ENCODE measurements at regions not wholly inside any gene's neighbourhood (a gene's known extent, or its start where the extent isn't known, plus 50 kb on each side); places are given as distances from the start of the nearest gene placed in this dataset.

GRCh38 chr1:213331631-213332175, 280.7 kb downstream of the RPS6KC1 start:
- Histone ChIP-seq H3K36me3 (replicated peaks; ENCODE audit: insufficient read depth, low read depth) (no peaks in the 10 kb centered on the region), H3K4me2 (no peak overlapping the region), H3K9me3 (ENCODE audit: low read depth) (no peaks in the 10 kb centered on the region), H3K79me2 (no peaks in the 10 kb centered on the region), H3K4me1 (ENCODE audit: insufficient read depth) (peaks cover 4% of the 10 kb centered on the region), H3K4me3 (no peak overlapping the region), H3K27me3 (no peaks in the 10 kb centered on the region), H3K9me2 (replicated peaks; ENCODE audit: insufficient read depth) (no peaks in the 10 kb centered on the region), H2AFZ (no peak overlapping the region), H4K20me1 (ENCODE audit: insufficient read depth, poor library complexity, severe bottlenecking) (no peaks in the 10 kb centered on the region), H3K27ac (no peak overlapping the region)
- TF ChIP-seq, protein P1, sequence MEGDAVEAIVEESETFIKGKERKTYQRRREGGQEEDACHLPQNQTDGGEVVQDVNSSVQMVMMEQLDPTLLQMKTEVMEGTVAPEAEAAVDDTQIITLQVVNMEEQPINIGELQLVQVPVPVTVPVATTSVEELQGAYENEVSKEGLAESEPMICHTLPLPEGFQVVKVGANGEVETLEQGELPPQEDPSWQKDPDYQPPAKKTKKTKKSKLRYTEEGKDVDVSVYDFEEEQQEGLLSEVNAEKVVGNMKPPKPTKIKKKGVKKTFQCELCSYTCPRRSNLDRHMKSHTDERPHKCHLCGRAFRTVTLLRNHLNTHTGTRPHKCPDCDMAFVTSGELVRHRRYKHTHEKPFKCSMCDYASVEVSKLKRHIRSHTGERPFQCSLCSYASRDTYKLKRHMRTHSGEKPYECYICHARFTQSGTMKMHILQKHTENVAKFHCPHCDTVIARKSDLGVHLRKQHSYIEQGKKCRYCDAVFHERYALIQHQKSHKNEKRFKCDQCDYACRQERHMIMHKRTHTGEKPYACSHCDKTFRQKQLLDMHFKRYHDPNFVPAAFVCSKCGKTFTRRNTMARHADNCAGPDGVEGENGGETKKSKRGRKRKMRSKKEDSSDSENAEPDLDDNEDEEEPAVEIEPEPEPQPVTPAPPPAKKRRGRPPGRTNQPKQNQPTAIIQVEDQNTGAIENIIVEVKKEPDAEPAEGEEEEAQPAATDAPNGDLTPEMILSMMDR (IDR thresholded peaks at IDR 0.05; ENCODE audit: poor library complexity), result no peak
- TF ChIP-seq EZH2phosphoT487 (IDR thresholded peaks at IDR 0.05; ENCODE audit: low read depth, severe bottlenecking, unreplicated experiment), result no peak
- TF ChIP-seq EZH2 (IDR thresholded peaks at IDR 0.05; ENCODE audit: borderline replicate concordance), result no peak
- WGBS (ENCODE audit: low lambda C conversion rate, missing lambda C conversion rate), result 91% methylated on average over 4 of the region's 4 CpGs
- no peak for DNase-seq (ENCODE audit: low spot score)

GRCh38 chr1:213332491-213332890, 281.4 kb downstream of the RPS6KC1 start:
- H3K9me3 ChIP-seq (ENCODE audit: low read depth), result no peaks in the 10 kb centered on the region
- H2AFZ ChIP-seq, result no peak overlapping the region
- DNase-seq (ENCODE audit: low spot score), result no peak
- no peaks in the 10 kb centered on the region for H3K79me2 ChIP-seq
- H3K4me2 ChIP-seq, result no peak overlapping the region
- H3K4me3 ChIP-seq, result no peak overlapping the region
- H3K27me3 ChIP-seq, result no peaks in the 10 kb centered on the region
- WGBS (ENCODE audit: low lambda C conversion rate, missing lambda C conversion rate), result 82% methylated on average over 4 of the region's 4 CpGs
- TF ChIP-seq EZH2phosphoT487 (IDR thresholded peaks at IDR 0.05; ENCODE audit: low read depth, severe bottlenecking, unreplicated experiment), result no peak
- no peak for TF ChIP-seq EZH2 (IDR thresholded peaks at IDR 0.05; ENCODE audit: borderline replicate concordance)
- TF ChIP-seq, protein P1 (IDR thresholded peaks at IDR 0.05; ENCODE audit: poor library complexity), result no peak
- no peak overlapping the region for H3K27ac ChIP-seq
- no peaks in the 10 kb centered on the region for H3K9me2 ChIP-seq (replicated peaks; ENCODE audit: insufficient read depth)
- no peaks in the 10 kb centered on the region for H3K4me1 ChIP-seq (ENCODE audit: insufficient read depth)
- H4K20me1 ChIP-seq (ENCODE audit: insufficient read depth, poor library complexity, severe bottlenecking), result no peaks in the 10 kb centered on the region
- H3K36me3 ChIP-seq (replicated peaks; ENCODE audit: insufficient read depth, low read depth), result no peaks in the 10 kb centered on the region

GRCh38 chr1:213333121-213333520, 282.1 kb downstream of the RPS6KC1 start:
- no peaks in the 10 kb centered on the region for H3K36me3 ChIP-seq (replicated peaks; ENCODE audit: insufficient read depth, low read depth)
- 90% methylated on average over 5 of the region's 5 CpGs for WGBS (ENCODE audit: low lambda C conversion rate, missing lambda C conversion rate)
- no peak overlapping the region for H3K27ac ChIP-seq
- TF ChIP-seq, protein P1 (IDR thresholded peaks at IDR 0.05; ENCODE audit: poor library complexity), result no peak
- TF ChIP-seq EZH2phosphoT487 (IDR thresholded peaks at IDR 0.05; ENCODE audit: low read depth, severe bottlenecking, unreplicated experiment), result no peak
- TF ChIP-seq EZH2 (IDR thresholded peaks at IDR 0.05; ENCODE audit: borderline replicate concordance), result no peak
- H2AFZ ChIP-seq, result no peak overlapping the region
- no peaks in the 10 kb centered on the region for H3K27me3 ChIP-seq
- H3K9me2 ChIP-seq (replicated peaks; ENCODE audit: insufficient read depth), result no peaks in the 10 kb centered on the region
- H3K9me3 ChIP-seq (ENCODE audit: low read depth), result no peaks in the 10 kb centered on the region
- no peaks in the 10 kb centered on the region for H3K4me1 ChIP-seq (ENCODE audit: insufficient read depth)
- no peaks in the 10 kb centered on the region for H3K79me2 ChIP-seq
- H4K20me1 ChIP-seq (ENCODE audit: insufficient read depth, poor library complexity, severe bottlenecking), result no peaks in the 10 kb centered on the region
- no peak overlapping the region for H3K4me2 ChIP-seq
- DNase-seq (ENCODE audit: low spot score), result no peak
- no peak overlapping the region for H3K4me3 ChIP-seq

Data from hepatocyte (in vitro differentiated cells).